ENCODE measurements at regions not wholly inside any gene's neighbourhood (a gene's known extent, or its start where the extent isn't known, plus 50 kb on each side); places are given as distances from the start of the nearest gene placed in this dataset.

GRCh38 chr3:28788571-28788970 is 439.9 kb upstream of the AZI2 start:
- no peaks in the 10 kb centered on the region for H3K27me3 ChIP-seq
- H3K4me3 ChIP-seq, result no peak overlapping the region
- TF ChIP-seq EP300 (IDR thresholded peaks at IDR 0.05) (no peak), POLR2AphosphoS5 (IDR thresholded peaks at IDR 0.05) (no peak), CTCF (IDR thresholded peaks at IDR 0.05) (no peak), POLR2A (IDR thresholded peaks at IDR 0.05; ENCODE audit: low read depth) (no peak)
- 90% methylated on average over 1 of the region's 1 CpG for WGBS
- no peaks in the 10 kb centered on the region for H3K36me3 ChIP-seq
- no peak for DNase-seq (ENCODE audit: extremely low spot score)
- H3K27ac ChIP-seq (replicated peaks in 1 of 4), result no peak overlapping the region
- no peaks in the 10 kb centered on the region for H3K9me3 ChIP-seq
- no peaks in the 10 kb centered on the region for H3K4me1 ChIP-seq
- intact Hi-C loops (cut with DNase I), result no loop called here

GRCh38 chr3:28791713-28792255 is 443.2 kb upstream of the AZI2 start:
- TF ChIP-seq EP300 (IDR thresholded peaks at IDR 0.05), result no peak
- TF ChIP-seq CTCF (IDR thresholded peaks at IDR 0.05), result no peak
- TF ChIP-seq POLR2A (IDR thresholded peaks at IDR 0.05; ENCODE audit: low read depth), result no peak
- no peak for TF ChIP-seq POLR2AphosphoS5 (IDR thresholded peaks at IDR 0.05)
- Histone ChIP-seq H3K27me3 (no peaks in the 10 kb centered on the region), H3K27ac (replicated peaks in 1 of 4) (no peak overlapping the region), H3K9me3 (no peaks in the 10 kb centered on the region), H3K4me1 (no peaks in the 10 kb centered on the region), H3K4me3 (no peak overlapping the region), H3K36me3 (no peaks in the 10 kb centered on the region)
- no peak for DNase-seq (ENCODE audit: extremely low spot score)
- 49% methylated on average over 6 of the region's 6 CpGs for WGBS
- intact Hi-C loops (cut with DNase I), result no loop called here

GRCh38 chr3:28792604-28793003 is 444.0 kb upstream of the AZI2 start:
- Histone ChIP-seq H3K9me3 (no peaks in the 10 kb centered on the region), H3K4me1 (no peaks in the 10 kb centered on the region), H3K27me3 (no peaks in the 10 kb centered on the region), H3K27ac (replicated peaks in 1 of 4) (no peak overlapping the region), H3K4me3 (no peak overlapping the region), H3K36me3 (no peaks in the 10 kb centered on the region)
- WGBS, result 80% methylated on average over 2 of the region's 2 CpGs
- DNase-seq (ENCODE audit: extremely low spot score), result no peak
- intact Hi-C loops (cut with DNase I), result no loop called here
- TF ChIP-seq POLR2A (IDR thresholded peaks at IDR 0.05; ENCODE audit: low read depth) (no peak), CTCF (IDR thresholded peaks at IDR 0.05) (no peak), POLR2AphosphoS5 (IDR thresholded peaks at IDR 0.05) (no peak), EP300 (IDR thresholded peaks at IDR 0.05) (no peak)

- H3K4me3 ChIP-seq, result no peak overlapping the region
- 95% methylated on average over 4 of the region's 4 CpGs for whole genome bisulfite sequencing
- TF ChIP-seq POLR2A (IDR thresholded peaks at IDR 0.05; ENCODE audit: low read depth) (no peak), CTCF (IDR thresholded peaks at IDR 0.05) (no peak), EP300 (IDR thresholded peaks at IDR 0.05) (no peak), POLR2AphosphoS5 (IDR thresholded peaks at IDR 0.05) (no peak)
- no peaks in the 10 kb centered on the region for H3K9me3 ChIP-seq
- H3K27ac ChIP-seq (replicated peaks in 1 of 4), result no peak overlapping the region
- H3K4me1 ChIP-seq, result no peaks in the 10 kb centered on the region
- H3K36me3 ChIP-seq, result no peaks in the 10 kb centered on the region
- no peak for DNase-seq (ENCODE audit: extremely low spot score)
- H3K27me3 ChIP-seq, result no peaks in the 10 kb centered on the region
- intact Hi-C loops (cut with DNase I), result no loop called here
Observed at GRCh38 chr3:28799084-28799483, 450.5 kb upstream of the AZI2 start.

- intact Hi-C loops (cut with DNase I), result no loop called here
- TF ChIP-seq POLR2AphosphoS5 (IDR thresholded peaks at IDR 0.05) (no peak), EP300 (IDR thresholded peaks at IDR 0.05) (no peak), CTCF (IDR thresholded peaks at IDR 0.05) (no peak), POLR2A (IDR thresholded peaks at IDR 0.05; ENCODE audit: low read depth) (no peak)
Observed at GRCh38 chr3:28800203-28800602, 451.6 kb upstream of the AZI2 start.

More at GRCh38 chr3:28800203-28800602, 451.6 kb upstream of the AZI2 start:
- Histone ChIP-seq H3K4me3 (no peak overlapping the region), H3K27ac (replicated peaks in 1 of 4) (no peak overlapping the region), H3K4me1 (no peaks in the 10 kb centered on the region), H3K36me3 (no peaks in the 10 kb centered on the region), H3K27me3 (no peaks in the 10 kb centered on the region), H3K9me3 (no peaks in the 10 kb centered on the region)
- WGBS, result 100% methylated on average over 1 of the region's 1 CpG
- DNase-seq (ENCODE audit: extremely low spot score), result no peak

All from esophagus muscularis mucosa (tissue), 4 donors.